ENCODE measurements at regions not wholly inside any gene's neighbourhood (a gene's known extent, or its start where the extent isn't known, plus 50 kb on each side); places are given as distances from the start of the nearest gene placed in this dataset.

DNA sequence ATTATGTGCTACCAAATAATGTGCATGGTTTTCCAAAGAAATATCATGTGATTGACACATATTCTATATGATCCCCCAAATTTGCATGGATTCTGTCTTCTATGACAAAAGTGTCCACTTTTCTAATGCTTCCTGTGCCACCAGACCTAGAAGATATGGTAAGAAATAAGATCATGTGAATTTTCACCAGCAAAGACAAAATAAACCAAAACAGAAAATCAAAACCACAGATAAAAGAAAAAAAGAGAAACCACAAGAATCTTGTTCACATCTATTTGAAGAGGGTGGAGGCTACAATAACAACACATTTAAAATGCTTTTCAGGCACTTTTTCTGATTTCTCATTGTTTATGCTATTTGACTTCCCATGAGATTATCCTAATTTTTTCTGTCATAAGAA lies 303.4 kb downstream of the DIPK2A start:
- intact Hi-C loops (cut with DNase I): no loop called here
- DNase-seq: no peak

DNA sequence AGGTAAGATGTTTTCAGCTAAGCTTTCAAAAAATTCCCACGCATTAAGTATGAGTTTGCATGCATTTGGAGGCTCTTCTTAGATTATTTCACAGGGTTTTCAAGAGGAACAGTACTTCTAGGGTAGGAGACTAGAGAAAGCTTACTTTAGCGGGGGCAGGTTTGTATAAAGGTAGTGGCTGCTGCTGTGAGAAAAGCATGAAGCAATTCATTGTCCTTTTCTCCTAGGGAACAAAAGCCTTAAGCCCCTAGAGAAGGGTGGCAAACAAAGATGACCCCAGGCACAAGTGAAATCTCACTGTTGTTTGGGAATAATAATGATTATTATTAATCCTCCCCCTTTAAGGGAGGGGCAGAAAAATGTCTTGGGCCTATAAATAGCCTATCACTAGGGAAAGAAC lies 310.7 kb downstream of the DIPK2A start:
- no peak for DNase-seq
- intact Hi-C loops (cut with DNase I): no loop called here

DNA sequence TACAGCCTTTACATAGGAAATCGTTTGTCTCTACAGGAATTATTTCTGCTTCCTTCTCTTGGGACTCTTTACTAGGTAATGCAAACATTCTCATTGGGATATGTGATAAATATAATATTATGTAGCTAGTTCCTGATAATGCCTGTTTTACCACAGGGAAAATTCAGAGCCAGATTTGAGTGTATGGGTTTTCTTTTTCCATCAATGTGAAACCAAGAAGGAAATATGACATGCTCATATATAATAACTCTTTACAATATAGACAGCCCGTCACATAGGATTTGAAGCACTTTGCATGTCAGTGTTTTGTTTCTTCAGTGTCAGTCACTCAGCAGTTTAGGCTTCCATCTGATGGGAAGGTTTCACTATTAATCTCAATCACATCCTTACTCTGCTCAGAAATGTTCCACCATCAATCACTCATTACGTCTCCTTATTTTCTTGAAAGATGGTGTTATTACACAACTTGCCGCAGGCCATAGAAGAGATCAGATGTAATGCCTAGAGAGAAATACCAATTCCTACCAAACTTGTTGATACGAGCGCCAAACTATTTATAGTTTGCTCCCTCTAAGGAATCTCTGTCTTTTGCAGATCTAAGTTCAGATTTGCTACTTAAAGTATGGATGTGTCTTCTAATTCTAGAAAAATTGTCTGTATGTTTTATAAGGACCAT lies 314.8 kb downstream of the DIPK2A start:
- no peak for DNase-seq
- intact Hi-C loops (cut with DNase I): no loop called here

DNA sequence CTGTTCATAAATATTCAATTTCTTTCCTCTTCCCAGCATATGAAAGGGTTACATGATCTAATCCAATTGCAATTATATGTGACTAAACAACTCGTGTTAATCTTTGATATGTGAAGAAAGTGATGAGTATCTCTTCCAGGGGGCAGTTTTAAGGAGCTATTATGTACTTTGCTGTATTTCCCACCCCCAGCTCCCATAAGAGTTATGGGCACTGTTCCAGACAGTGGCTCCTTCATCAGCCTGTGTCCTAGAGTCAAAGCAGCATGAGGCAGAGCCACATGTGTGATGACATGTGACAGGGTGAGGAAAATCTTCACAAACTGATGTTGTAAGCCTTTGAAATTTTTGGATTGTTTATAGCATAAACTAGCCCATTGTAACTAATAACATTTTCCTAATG lies 315.4 kb downstream of the DIPK2A start:
- intact Hi-C loops (cut with DNase I): no loop called here
- no peak for DNase-seq

DNA sequence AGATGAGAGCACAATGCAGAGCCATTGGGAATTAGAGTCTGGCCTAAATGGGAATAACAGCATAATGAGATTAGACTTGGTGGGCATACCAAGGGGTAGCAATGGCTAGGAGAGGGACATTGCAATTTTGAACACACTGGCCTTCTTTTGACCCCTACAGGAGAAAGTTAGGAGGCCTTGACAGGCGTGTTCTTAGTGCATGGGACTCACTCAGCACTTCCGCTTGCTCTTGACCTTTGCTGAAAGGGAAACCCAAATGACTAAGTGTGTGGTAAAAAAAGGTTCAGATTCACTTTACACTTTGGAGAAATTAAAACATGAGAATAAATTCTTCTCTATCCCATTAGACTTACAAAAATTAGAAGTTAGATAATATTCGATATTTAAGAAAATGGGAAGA lies 317.4 kb downstream of the DIPK2A start:
- intact Hi-C loops (cut with DNase I): no loop called here
- DNase-seq: no peak

DNA sequence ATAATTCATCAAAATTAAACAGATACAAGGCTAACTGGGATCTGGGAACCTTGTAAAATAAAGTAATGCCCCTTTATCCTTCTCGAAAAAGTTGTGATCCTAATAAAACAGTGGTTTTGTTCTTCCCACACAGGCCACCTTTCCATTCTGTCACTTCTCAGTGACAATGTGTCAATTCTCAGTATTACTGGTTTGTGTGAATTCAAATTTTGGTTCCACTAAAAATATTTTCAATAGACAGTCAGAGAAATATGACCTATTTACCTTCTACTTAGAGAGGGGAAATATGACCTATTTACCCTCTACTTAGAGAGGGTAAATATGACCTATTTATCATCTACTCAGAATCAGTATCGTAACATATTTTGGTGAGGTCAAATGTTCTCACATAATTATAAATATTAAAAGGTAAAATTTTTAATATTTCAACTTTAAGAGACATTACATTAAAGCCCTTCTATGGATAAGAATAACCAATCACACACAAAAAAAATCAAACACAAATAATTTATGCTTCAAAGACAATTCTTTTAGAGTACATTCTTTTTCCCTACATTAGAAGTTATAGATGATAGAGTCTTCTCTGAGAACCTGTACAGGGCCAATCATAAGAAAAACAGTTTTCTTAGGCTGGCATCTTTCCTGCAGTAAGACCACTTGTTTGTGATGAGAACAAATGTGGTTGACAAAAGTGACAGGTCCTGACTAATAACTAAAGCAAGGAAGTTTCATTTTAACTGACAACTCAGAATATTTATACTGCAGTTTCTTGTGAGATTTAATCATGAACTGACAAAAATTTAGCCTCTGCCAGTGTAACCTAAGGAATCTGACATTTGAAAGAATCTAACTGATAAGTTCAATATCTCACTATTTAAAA lies 323.3 kb downstream of the DIPK2A start:
- intact Hi-C loops (cut with DNase I): no loop called here
- no peak for DNase-seq

DNA sequence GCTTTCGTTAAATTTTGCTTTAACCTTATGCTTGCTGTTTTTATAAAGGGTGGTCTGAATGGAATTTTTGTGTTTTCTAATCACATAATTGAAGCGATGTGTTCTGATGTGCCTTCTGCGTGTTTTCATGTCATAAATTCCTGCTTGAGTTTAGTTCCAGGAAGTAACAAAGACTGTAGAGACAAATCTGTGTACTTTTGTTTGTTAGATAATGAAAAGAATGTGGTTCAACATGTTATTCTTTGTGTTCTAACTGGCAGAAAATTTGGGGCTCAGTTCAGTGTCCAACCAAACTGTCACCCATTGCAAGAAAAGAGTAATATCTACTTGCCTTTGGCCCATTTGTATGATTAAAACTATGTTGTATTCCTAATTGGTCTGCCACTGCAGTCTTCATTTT lies 324.0 kb downstream of the DIPK2A start:
- no peak for DNase-seq
- intact Hi-C loops (cut with DNase I): no loop called here

DNA sequence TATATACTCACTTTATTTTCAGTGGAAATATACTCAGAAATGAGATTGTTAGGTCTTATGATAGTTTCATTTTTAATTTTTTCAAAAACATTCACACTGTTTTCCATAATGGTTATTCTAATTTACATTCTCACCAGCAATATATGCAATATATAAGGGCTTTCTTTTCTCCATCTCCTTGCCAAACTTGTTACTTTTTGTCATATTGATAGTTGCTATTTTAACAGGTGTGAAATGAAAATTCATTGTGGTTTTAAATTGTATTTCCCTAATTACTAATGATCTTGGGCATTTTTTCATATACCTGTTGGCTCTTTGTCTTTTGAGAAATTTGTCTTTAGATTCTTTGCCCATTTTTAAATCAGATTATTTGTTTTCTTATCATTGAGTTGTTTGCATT lies 325.2 kb downstream of the DIPK2A start:
- intact Hi-C loops (cut with DNase I): no loop called here

DNA sequence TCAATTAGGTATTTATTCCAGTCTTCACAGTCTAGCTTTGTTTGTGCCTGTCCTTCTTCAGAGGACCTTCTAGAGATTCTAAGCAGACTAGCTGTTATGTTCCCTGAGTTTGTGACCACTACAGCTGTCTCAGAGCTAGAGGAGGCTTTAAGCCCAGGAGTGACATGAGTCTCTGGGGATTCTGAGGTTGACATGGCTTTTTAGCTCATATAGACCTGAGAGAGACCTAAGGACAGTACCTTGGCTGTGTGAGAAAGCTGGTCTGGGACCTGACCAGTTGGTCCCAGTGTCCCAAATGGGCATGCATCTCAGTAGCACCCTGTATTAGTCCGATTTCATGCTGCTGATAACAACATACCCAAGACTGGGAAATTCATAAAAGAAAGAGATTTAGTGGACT lies 330.2 kb downstream of the DIPK2A start:
- intact Hi-C loops (cut with DNase I): no loop called here
- DNase-seq: no peak

More for the DNA sequence above, 325.2 kb downstream of the DIPK2A start:
- DNase-seq: no peak

DNA sequence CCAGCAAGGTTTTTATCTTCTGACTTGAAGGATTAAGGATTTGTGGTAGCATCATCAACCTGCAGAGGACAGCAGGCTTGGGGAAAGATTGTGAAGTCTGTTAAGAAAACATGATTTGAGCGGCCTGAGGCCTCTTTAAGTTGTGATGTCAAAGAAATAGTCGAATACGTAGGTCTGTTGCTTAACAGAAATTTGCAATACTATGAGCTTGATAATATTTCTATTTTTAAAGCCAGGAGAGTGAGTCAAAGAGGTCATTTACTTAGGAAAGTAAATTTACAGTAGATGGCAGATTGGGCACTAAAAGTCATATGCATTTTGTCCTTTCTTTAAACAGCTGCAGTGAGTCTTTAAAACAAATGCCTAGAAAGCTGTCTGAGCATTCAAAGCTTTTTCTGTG lies 336.3 kb downstream of the DIPK2A start:
- intact Hi-C loops (cut with DNase I): no loop called here
- no peak for DNase-seq

DNA sequence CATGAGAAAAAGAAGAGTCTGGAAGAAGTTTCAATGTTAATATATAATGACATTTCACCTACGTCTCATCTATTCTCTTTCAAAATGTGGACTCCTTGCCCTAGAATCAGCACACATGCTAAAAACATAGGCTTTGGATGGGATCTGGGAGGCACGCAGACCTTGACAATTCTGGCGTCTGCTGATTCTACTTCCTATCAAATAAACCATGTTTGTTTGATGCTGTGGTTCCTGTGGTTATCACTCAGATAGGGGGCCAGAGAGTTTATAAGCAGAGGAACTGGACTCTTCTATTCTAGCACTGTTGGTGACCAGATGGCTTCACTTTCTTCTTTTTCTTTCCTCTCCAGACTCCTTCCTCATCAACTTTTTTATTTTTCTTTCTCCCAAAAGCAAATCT lies 336.8 kb downstream of the DIPK2A start:
- intact Hi-C loops (cut with DNase I): no loop called here
- no peak for DNase-seq

DNA sequence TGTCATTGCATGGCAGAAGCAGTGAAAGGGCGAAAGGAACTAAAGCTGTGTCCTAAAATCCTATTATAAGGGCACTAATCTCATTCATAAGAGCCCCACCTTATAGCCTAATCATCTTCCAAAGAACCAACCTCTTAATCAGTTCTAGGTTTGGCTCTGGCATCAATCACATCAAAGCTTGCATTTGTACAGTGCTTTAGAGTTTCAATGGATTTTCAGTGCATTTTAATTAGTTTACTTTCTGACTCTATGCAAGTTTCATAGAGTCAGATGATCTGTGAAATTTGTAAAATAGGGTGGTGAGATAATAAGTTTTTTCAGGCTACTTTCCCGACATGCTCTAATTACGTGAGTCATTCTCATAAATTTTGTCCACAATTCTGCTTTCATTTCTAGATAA lies 341.1 kb downstream of the DIPK2A start:
- intact Hi-C loops (cut with DNase I): no loop called here

DNA sequence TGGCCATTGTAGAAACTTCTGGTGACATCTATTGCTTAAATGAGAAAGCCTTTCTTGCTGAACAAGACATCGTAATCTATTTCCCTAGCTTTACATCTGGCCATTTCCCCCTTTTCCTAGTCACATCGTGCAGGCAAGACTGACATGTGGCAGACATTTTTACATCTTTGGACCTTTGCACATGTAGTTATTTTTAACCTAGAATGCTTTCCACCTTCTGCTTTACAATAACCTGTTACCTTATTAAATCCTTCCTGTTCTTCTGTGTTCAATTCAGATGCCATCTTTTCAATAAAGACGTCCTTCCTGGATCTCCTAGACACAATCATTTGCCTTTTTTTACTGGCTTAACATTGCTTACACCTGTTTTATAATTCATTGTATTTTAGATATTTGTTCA lies 343.3 kb downstream of the DIPK2A start:
- no peak for DNase-seq
- intact Hi-C loops (cut with DNase I): no loop called here

More for the DNA sequence above, 341.1 kb downstream of the DIPK2A start:
- DNase-seq: no peak

DNA sequence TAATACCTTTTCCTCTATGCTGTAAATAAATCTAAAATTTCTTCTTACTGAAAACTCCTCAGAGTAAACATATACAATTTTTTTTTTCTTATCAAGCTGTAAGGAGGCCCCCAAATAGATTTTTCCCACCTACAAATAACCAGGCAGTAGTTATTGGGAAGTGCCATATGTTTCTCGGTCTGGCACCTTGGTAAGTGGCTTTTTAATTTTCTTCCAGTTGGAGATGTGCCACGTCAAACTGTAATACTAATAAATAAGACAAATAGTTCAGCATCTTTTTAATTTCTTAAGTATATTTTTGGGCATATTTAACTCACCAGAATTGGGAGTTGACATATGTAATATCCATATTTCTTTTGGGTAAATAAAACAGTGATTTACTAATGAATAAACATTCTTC lies 346.3 kb downstream of the DIPK2A start:
- intact Hi-C loops (cut with DNase I): no loop called here
- DNase-seq: no peak

DNA sequence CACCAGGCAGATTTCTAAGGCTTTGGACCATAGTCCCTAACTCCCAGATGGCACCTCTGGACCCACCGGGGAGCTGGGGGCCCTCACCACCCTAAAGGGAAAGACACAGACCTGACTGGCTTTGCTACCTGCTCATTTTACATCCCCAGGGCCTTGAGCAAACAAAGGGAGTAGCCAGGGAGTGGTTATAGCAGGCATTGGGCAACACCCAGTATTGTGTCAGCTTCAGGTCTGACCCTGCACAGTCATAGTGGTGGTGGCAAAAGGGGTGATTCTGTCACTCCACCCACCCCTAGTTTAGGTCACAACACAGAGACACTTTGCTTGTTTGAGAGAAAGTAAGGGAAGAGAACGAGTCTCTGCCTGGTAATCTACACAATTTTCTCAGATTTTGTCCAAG lies 352.5 kb downstream of the DIPK2A start:
- intact Hi-C loops (cut with DNase I): no loop called here
- no peak for DNase-seq

DNA sequence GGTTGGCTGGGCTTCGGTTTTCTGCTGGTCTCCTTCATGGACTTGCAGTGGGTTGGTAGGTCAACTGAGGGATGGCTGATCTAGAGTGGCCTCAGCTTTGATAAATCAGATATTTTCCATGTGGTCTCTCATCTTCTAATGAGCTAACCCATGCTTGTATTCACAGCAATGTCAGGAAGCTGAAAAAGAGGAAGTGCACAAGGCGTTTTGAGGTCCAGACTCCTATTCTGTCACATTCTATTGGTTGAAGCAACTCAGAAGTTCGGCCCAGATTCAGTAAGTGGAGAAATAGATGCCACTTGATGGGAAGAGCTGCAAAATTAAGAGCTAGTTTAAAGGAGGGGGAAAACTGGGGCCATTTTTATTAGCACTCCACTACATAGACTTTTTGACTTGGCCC lies 361.2 kb downstream of the DIPK2A start:
- DNase-seq: no peak
- intact Hi-C loops (cut with DNase I): no loop called here

DNA sequence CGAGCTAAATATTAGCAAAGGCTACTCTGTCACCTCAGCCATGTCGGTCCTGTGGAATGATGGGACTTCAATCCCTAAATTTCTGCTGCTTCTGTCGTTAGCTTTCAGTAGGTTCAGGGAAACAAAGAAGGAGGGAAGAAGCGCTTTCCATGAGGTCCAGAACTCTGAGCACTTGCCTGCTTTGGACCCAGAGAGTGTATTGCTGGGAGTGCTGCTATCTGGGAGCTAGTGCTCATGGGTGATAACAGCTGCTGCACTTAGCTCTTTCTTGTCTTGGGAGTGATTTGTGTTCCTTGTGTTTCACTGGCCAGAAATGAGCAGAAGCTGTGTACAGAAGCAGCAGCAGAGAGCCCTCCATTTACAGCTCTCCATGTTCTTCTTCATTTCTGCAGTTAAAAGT lies 369.8 kb downstream of the DIPK2A start:
- intact Hi-C loops (cut with DNase I): no loop called here
- DNase-seq: no peak

DNA sequence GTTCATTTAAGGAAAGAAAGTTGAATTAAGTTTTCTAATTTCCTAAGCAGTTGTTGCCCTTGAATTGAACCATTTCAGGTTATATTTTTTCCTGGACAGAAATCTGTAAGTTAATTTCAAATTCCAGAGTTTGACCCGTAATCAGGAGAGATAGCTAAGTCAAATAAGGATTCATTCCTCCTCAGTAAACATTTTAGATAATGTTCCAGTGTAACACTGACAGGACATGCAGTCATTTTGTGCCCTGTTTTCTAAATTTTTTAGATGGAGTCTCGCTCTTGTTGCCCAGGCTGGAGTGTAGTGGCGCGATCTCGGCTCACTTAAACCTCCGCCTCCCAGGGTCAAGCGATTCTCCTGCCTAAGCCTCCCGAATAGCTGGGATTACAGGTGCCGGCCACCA lies 371.7 kb downstream of the DIPK2A start:
- intact Hi-C loops (cut with DNase I): no loop called here
- no peak for DNase-seq

DNA sequence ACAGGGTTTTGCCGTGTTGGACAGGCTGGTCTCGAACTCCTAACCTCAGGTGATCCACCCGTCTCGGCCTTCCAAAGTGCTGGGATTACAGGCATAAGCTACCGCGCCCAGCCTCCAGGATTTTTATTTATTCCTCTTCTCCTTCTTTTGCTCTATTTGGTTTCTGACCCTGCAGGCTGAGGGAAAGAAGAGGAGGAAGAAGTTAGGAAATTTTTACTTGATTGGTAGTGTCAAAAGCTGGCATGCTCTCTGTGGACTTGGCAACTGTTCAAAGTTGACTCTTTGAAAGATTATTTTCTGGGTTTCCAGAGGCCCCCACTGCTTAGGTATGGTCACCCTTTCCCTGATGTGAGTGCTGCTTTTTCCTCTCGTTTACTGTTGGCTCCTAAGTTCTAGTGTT lies 372.2 kb downstream of the DIPK2A start:
- DNase-seq: no peak
- intact Hi-C loops (cut with DNase I): no loop called here

DNA sequence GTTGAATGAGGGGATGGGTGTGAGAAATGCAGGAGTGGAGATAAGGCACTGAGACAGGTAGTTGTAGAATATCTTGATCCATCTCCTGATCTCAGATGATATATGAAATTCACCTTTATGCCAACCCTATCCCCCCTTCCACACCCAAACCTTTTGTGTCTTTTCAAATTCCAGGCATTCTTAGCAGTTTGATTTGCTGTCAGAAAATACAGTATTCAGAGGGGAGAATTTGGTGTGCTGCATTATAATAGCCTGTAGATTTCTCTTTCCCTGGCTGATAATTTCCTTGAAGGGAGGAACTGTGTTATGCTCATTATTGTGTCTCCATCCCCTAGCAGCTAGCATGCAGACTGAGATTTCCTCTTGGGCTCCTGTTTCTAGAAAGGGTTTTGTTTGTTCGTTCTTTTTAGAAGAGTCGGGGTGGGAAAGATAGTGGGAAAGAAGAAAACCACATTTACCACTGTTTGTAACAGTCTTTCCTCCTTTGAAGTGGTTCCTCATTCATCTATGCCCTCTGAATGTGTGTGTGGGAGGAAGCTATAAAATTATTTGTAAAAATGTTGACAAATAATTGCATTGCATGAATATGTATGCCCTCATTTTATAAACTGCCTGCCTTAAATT lies 373.4 kb downstream of the DIPK2A start:
- intact Hi-C loops (cut with DNase I): no loop called here

DNA sequence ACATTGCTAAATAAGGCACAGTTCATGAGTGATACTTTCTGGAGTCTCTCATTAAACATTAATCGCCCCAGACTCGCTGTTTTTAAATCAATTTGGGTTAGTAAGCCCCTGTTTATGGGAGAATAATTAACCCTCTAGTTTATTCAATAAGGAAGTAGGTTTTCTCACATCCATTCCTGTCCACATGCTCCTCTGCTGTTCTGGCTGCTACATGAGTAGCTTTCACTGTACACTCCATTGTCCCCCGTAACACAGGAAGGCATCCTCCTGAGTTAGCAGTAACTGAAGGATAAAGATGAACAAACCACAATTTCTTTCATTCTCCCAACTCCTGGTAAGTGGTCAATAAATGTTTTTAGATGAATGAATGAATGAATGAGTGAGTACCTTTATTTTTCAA lies 378.5 kb downstream of the DIPK2A start:
- no peak for DNase-seq
- intact Hi-C loops (cut with DNase I): no loop called here

More for the DNA sequence above, 373.4 kb downstream of the DIPK2A start:
- DNase-seq: no peak

DNA sequence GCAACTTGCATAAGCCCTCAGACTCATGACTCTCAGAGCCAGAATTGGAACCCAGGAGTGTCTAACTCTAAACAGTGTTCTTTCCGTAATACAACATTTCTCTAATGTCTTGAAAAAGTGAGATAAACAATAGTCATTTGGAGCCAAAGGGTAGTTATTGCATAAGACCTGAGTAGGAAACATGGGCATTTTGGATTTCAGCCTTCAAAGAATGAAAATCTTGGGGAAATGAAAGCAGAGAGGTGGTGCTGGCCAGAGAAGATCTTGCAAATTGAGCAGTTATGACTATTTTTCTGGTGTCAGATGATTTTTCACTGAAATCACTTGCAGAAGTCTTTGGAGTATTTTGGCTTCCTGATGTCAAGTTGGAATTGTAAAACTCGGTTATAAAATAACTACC lies 379.4 kb downstream of the DIPK2A start:
- intact Hi-C loops (cut with DNase I): no loop called here
- no peak for DNase-seq
